ENCODE measurements at regions not wholly inside any gene's neighbourhood (a gene's known extent, or its start where the extent isn't known, plus 50 kb on each side); places are given as distances from the start of the nearest gene placed in this dataset.
"Not testable (repeated sequence)": the region's sequence is repeated elsewhere in the genome, so short reads cannot be mapped to it uniquely, and the experiment has no call there.

DNA sequence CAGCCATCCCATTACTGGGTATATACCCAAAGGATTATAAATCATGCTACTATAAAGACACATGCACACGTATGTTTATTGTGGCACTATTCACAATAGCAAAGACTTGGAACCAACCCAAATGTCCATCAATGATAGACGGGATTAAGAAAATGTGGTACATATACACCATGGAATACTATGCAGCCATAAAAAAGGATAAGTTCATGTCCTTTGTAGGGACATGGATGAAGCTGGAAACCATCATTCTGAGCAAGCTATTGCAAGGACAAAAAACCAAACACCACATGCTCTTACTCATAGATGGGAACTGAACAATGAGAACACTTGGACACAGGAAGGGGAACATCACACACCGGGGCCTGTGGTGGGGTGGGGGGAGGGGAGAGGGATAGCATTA lies 285.7 kb downstream of the SIPA1L2 start:
- not testable (repeated sequence) for TF ChIP-seq CHD2 (IDR thresholded peaks at IDR 0.05; ENCODE audit: low read length); NRF1 (IDR thresholded peaks at IDR 0.05; ENCODE audit: low read depth, low read length); POLR2AphosphoS5 (IDR thresholded peaks at IDR 0.05; ENCODE audit: low read depth, low read length); EP300 (IDR thresholded peaks at IDR 0.05; ENCODE audit: borderline replicate concordance in 1 of 2, low read depth in 2 of 2, low read length in 2 of 2); SRF (IDR thresholded peaks at IDR 0.05; ENCODE audit: low read depth, low read length); KDM5A (IDR thresholded peaks at IDR 0.05; ENCODE audit: low read length)

Measured in H1 (cell line).